ENCODE measurements at regions not wholly inside any gene's neighbourhood (a gene's known extent, or its start where the extent isn't known, plus 50 kb on each side); places are given as distances from the start of the nearest gene placed in this dataset.

GRCh38 chr13:77476456-77476855 is 59.0 kb upstream of the SCEL start:
- H3K9me3 ChIP-seq (ENCODE audit: control insufficient read depth, low read length): no peaks in the 10 kb centered on the region
- no peaks in the 10 kb centered on the region for H3K27me3 Mint-ChIP-seq (ENCODE audit: insufficient read depth)
- DNase-seq: no peak
- H3K4me3 Mint-ChIP-seq: no peak overlapping the region
- H3K36me3 Mint-ChIP-seq (ENCODE audit: low read depth): no peaks in the 10 kb centered on the region
- no peak overlapping the region for H3K9ac ChIP-seq (ENCODE audit: extremely low read depth, low read length, poor library complexity, severe bottlenecking)
- no peak overlapping the region for H3K4me3 ChIP-seq (ENCODE audit: low read length)
- H3K4me1 ChIP-seq (ENCODE audit: control insufficient read depth, insufficient read depth, low read length): no peaks in the 10 kb centered on the region
- peaks cover 16% of the 10 kb centered on the region for H3K4me1 Mint-ChIP-seq
- no peak overlapping the region for H3K27ac ChIP-seq (ENCODE audit: low read depth, low read length)
- H3K27ac Mint-ChIP-seq: no peak overlapping the region
- H3K36me3 ChIP-seq (ENCODE audit: control insufficient read depth, insufficient read depth, low read length): no peaks in the 10 kb centered on the region
- no peaks in the 10 kb centered on the region for H3K27me3 ChIP-seq (ENCODE audit: control insufficient read depth, insufficient read depth, low read length, poor library complexity, severe bottlenecking)
- H3K9me3 Mint-ChIP-seq: peaks cover 6% of the 10 kb centered on the region
- TF ChIP-seq CTCF (conservative IDR thresholded peaks at IDR 0.05): no peak

GRCh38 chr13:77475345-77476084 is 60.0 kb upstream of the SCEL start:
- Histone ChIP-seq H3K4me1 (ENCODE audit: control insufficient read depth, insufficient read depth, low read length) (no peaks in the 10 kb centered on the region), H3K36me3 (ENCODE audit: control insufficient read depth, insufficient read depth, low read length) (no peaks in the 10 kb centered on the region), H3K9ac (ENCODE audit: extremely low read depth, low read length, poor library complexity, severe bottlenecking) (no peak overlapping the region), H3K27me3 (ENCODE audit: control insufficient read depth, insufficient read depth, low read length, poor library complexity, severe bottlenecking) (no peaks in the 10 kb centered on the region), H3K27ac (ENCODE audit: low read depth, low read length) (no peak overlapping the region), H3K9me3 (ENCODE audit: control insufficient read depth, low read length) (no peaks in the 10 kb centered on the region), H3K4me3 (ENCODE audit: low read length) (no peak overlapping the region)
- Mint-ChIP-seq H3K27ac (no peak overlapping the region), H3K9me3 (peaks cover 6% of the 10 kb centered on the region), H3K27me3 (ENCODE audit: insufficient read depth) (no peaks in the 10 kb centered on the region), H3K4me3 (no peak overlapping the region), H3K4me1 (peaks cover 15% of the 10 kb centered on the region), H3K36me3 (ENCODE audit: low read depth) (no peaks in the 10 kb centered on the region)
- 96% methylated on average over 19 to 47 of the region's 47 CpGs for WGBS, 2 experiments (ENCODE audit: insufficient coverage in 1 of 2, insufficient read length in 1 of 2)
- no peak for TF ChIP-seq CTCF (conservative IDR thresholded peaks at IDR 0.05)
- no peak for DNase-seq

GRCh38 chr13:77470986-77471385 is 64.5 kb upstream of the SCEL start:
- H3K36me3 Mint-ChIP-seq (ENCODE audit: low read depth): no peaks in the 10 kb centered on the region
- no peaks in the 10 kb centered on the region for H3K27me3 ChIP-seq (ENCODE audit: control insufficient read depth, insufficient read depth, low read length, poor library complexity, severe bottlenecking)
- H3K9ac ChIP-seq (ENCODE audit: extremely low read depth, low read length, poor library complexity, severe bottlenecking): no peak overlapping the region
- WGBS, 2 experiments (ENCODE audit: insufficient coverage in 1 of 2, insufficient read length in 1 of 2): 92 to 100% methylated on average over 2 to 3 of the region's 3 CpGs
- no peak overlapping the region for H3K4me3 Mint-ChIP-seq
- H3K4me3 ChIP-seq (ENCODE audit: low read length): no peak overlapping the region
- H3K27me3 Mint-ChIP-seq (ENCODE audit: insufficient read depth): no peaks in the 10 kb centered on the region
- no peak for DNase-seq
- H3K27ac Mint-ChIP-seq: no peak overlapping the region
- no peak overlapping the region for H3K27ac ChIP-seq (ENCODE audit: low read depth, low read length)
- H3K9me3 ChIP-seq (ENCODE audit: control insufficient read depth, low read length): no peaks in the 10 kb centered on the region
- no peak for TF ChIP-seq CTCF (conservative IDR thresholded peaks at IDR 0.05)
- H3K9me3 Mint-ChIP-seq: peaks cover 6% of the 10 kb centered on the region
- no peaks in the 10 kb centered on the region for H3K4me1 ChIP-seq (ENCODE audit: control insufficient read depth, insufficient read depth, low read length)
- no peaks in the 10 kb centered on the region for H3K36me3 ChIP-seq (ENCODE audit: control insufficient read depth, insufficient read depth, low read length)
- H3K4me1 Mint-ChIP-seq: no peaks in the 10 kb centered on the region

Data from endodermal cell (in vitro differentiated cells).